Right ventricle myocardium superior (tissue), 1 donor: ENCODE measurements at regions not wholly inside any gene's neighbourhood (a gene's known extent, or its start where the extent isn't known, plus 50 kb on each side); places are given as distances from the start of the nearest gene placed in this dataset.
"Not testable (repeated sequence)": the region's sequence is repeated elsewhere in the genome, so short reads cannot be mapped to it uniquely, and the experiment has no call there.

Experiments
- ATAC-seq: fragments of 200-7000 bp; cut with Tn5 transposase; one replicate; pipeline ENCODE4 v1.9.1; 2020; ENCODE audit warnings: mild to moderate bottlenecking; ENCODE audit not compliant: poor library complexity
- DNase-seq: peaks from one replicate; pipeline ENCODE4 v3.0.0-alpha.2; 2020
- intact Hi-C: fragments of 100-400 bp; cut with DNase I; formaldehyde crosslinking; loops from one replicate; pipeline ENCODE4 v1.11.2; 2022
- donor health status: DM: no; HTN: yes; CAD: no; lungs with severe emphysema.

DNA sequence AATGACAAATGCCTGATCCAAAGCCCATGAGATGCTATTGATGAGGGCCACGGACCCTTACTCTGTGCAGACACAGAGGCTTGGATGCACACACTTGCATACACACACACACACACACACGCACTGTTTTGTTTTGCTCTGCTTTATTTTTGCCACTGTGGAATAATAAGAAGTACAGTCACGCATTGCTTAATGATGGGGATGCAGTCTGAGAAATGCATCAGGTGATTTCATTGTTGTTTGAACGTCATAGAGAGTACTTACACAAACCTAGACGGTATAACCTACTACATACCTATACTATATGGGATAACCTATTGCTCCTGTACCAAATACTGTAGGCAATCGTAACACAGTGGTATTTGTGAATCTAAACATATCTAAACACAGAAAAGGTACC lies 104.4 kb downstream of the RHOU start:
- intact Hi-C loops = no loop called here
- DNase-seq (no peak), ATAC-seq (no peak)

DNA sequence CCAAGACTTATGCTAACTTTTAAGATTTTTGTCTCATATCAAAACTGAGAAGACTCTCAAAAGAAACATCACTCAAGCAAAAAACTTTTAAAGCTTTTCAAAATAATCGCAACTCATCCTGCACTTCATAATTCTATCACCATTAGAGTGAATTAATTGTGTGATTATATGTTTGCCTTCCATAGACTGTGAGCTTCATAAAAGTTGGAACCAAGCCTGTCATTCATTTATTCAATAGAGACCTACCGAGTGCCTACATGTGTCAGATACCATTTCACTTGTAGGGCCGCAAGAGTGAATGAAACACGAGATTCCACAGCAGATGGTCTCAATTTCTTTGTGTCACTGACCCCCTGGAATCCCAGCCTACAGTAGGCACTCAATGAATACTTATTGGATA lies 106.4 kb downstream of the RHOU start:
- no peak for ATAC-seq
- DNase-seq = no peak
- intact Hi-C loops = no loop called here

GRCh38 chr1:228842094-228842775 lies 107.0 kb downstream of the RHOU start:
- DNase-seq (no peak), ATAC-seq (no peak)
- intact Hi-C loops = no loop called here

DNA sequence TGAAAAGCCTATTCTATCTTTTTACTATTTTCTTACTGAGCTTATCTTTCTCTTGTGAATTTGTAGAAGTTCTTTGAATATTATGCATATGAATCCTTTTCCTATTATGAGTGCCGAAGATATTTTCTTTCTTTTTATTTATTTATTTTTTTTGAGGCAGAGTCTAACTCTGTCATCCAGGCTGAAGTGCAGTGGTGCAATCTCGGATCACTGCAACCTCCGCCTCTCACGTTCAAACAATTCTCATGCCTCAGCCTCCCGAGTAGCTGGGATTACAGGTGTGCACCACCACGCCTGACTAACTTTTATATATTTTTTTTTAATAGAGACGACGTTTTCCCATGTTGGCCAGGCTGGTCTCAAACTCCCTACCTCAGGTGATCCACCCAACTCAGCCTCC lies 109.8 kb downstream of the RHOU start:
- ATAC-seq = no peak
- intact Hi-C loops = no loop called here
- DNase-seq = no peak

- ATAC-seq (no peak), DNase-seq (no peak)
- intact Hi-C loops = no loop called here
These were observed 111.7 kb downstream of the RHOU start for GRCh38 chr1:228846952-228847351.

GRCh38 chr1:228847451-228847850 lies 112.2 kb downstream of the RHOU start:
- ATAC-seq, DNase-seq, intact Hi-C loops: not testable (repeated sequence)

DNA sequence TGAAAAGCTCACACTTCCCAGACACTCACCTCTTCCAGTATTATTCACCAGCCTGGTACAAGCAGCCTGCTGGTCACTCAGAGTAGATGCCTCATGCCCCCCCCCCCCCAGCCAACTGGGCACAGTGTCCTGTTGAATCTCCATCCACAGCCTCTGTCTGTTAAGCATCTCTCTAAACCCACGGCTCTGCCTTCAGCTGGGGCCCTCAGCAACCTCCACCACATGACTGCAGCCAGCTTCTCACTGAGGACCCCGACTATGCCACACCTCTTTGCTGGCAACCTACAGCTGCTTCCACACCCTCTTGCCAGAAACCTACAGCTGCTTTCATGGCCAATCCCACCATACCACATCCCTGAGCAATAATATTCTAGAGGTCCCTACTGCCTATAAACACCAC lies 113.1 kb downstream of the RHOU start:
- ATAC-seq (no peak), DNase-seq (no peak)
- intact Hi-C loops = no loop called here

DNA sequence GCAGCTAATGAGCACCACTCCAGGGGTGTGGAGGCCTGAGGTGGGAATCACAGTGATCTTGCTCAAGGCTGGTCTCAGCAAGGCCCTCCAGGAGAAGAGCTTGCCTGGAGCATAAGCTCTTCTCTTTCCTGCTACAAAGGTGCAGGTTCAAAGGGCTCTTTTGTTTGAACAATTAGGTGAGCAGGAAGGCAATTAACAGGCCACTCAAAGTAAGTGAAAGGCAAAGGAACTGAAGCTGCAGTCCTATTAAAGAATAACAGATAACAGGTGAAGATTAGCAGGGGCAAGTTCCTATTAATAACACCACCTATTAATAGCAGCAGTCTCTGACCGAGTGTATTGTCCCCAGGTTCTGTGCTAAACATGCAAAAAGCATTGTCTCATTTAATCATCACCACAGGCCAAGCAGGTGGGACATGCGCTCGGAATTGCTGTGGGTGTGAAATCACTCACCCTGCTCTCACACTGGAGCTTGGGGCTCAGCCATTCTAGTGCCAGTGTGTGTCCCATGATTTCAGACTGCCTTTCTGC lies 113.8 kb downstream of the RHOU start:
- DNase-seq (no peak), ATAC-seq (peak; percentile 25)
- intact Hi-C loops = no loop called here

DNA sequence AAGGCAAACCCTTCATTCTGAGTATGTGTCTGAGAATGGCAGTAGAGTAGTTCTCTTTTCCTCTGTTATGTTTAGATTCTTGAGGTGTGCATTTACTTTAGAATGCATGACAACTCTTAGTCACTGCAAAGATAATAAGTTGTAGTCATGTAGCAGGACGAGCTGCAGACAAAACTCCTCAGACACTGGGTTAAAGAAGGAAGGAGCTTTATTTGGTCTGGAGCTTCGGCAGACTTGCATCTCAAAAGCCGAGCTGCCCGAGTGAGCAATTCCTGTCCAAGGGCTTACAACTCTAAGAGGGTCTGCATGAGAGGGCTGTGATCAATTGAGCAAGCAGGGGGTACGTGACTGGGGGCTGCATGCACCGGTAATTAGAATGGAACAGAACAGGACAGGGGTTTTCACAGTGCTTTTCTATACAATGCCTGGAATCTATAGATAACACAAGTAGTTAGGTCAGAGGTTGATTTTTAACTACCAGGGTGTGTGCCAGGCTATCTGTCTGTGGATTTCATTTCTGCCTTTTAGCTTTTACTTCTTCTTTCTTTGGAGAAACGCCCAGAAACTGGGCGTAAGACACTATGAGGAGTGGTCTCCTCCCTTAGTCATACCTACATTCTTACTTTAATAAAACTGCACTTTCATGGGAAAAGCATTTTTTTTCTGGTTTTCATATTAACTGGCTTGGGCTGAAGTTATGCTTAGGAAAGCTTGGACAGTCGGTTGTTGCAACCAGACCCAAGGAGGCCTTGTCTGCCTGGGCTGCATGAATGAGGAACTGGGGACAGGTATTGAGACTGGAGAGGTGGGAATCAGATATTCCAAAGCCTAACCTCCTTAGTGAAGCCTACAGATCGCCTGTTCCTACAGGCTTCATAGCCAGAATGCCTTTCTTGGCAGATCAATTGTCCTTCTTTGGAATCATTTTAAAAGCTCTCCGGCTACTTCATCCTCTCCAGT lies 115.1 kb downstream of the RHOU start:
- DNase-seq = no peak
- ATAC-seq = no peak
- intact Hi-C loops = no loop called here

DNA sequence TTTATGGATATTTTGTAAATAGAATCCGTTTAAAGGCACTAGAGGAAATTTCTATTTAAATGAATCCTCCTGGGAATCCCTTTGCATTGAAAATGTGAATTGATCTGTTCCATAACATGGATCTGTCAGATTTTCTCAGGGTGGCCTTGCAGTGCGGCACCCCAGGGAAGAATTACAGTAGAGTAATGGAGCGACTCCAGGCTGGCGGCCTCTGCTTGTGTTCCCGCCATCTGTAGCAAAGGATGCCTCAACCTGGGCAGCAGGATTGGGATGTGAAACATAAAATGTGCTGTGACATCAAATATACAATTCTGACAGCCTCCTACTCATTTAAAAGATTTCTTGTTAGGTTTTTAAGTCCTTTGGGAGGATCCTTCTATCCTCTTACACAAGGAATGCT lies 115.9 kb downstream of the RHOU start:
- no peak for DNase-seq
- intact Hi-C loops = no loop called here
- ATAC-seq = no peak

- intact Hi-C loops = no loop called here
- ATAC-seq = no peak
- no peak for DNase-seq
These were observed 116.3 kb downstream of the RHOU start for GRCh38 chr1:228851618-228852017.

DNA sequence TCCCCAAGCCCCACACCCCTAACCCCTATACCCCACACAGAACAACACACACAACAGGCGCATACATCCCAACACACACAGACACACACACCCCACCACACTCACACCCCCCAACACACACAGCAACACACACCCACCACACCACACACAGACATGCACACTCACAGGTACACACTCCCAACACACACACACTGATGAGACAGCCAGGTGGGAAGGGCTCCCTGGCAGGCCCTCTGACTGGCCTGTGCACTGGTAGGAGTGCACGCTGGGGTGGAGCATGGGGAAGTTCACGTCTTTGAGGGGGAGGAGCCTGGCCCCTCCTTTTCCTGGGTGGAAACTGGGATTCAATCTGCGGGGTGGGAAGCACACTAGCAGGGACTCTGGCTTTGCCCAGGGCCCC lies 116.7 kb downstream of the RHOU start:
- DNase-seq = no peak
- intact Hi-C loops = no loop called here
- ATAC-seq = no peak

- ATAC-seq = no peak
- intact Hi-C loops = no loop called here
These were observed 117.3 kb downstream of the RHOU start for GRCh38 chr1:228852511-228853088.

GRCh38 chr1:228853191-228853590 lies 117.9 kb downstream of the RHOU start:
- no peak for ATAC-seq
- intact Hi-C loops = no loop called here
- DNase-seq = no peak

More at GRCh38 chr1:228852511-228853088, 117.3 kb downstream of the RHOU start:
- DNase-seq = no peak

DNA sequence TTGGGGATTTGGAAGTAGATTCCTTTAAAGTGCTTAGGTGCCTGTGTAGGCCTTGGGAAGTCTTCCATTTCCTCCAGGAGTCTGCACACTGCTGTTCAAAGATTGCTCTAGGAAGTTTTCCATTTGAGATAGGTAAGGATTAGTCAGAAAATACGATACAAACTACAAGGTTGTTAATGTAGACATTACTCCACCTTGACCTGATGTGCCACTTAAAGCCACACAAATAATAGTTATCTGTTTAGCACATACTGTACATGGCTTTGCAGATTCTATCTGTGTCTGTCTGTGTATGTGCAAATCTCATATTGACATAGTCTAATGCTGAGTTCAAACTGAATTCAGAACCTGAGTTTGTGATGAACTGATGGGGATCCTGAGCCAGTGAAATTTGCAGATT lies 118.4 kb downstream of the RHOU start:
- intact Hi-C loops = no loop called here
- ATAC-seq (no peak), DNase-seq (no peak)

DNA sequence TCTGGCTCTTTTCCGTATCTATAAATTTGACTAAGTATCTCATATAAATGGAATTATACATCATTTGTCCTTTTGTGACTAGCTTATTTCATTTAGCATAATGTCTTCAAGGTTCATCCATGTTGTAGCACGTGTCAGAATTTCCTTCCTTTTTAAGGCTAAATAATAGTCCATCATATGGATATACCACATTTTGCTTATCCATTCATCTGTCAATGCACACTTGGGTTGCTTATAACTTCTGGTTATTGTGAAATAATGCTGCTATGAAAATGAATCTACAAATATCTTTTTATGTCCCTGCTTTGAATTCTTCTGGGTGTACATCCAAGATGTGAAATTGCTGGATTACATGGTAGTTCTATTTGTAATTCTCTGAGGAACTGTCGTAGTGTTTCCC lies 119.6 kb downstream of the RHOU start:
- ATAC-seq (no peak), DNase-seq (no peak)
- intact Hi-C loops = no loop called here

- ATAC-seq (no peak), DNase-seq (no peak)
- intact Hi-C loops = no loop called here
These were observed 122.3 kb downstream of the RHOU start for GRCh38 chr1:228857611-228858010.

DNA sequence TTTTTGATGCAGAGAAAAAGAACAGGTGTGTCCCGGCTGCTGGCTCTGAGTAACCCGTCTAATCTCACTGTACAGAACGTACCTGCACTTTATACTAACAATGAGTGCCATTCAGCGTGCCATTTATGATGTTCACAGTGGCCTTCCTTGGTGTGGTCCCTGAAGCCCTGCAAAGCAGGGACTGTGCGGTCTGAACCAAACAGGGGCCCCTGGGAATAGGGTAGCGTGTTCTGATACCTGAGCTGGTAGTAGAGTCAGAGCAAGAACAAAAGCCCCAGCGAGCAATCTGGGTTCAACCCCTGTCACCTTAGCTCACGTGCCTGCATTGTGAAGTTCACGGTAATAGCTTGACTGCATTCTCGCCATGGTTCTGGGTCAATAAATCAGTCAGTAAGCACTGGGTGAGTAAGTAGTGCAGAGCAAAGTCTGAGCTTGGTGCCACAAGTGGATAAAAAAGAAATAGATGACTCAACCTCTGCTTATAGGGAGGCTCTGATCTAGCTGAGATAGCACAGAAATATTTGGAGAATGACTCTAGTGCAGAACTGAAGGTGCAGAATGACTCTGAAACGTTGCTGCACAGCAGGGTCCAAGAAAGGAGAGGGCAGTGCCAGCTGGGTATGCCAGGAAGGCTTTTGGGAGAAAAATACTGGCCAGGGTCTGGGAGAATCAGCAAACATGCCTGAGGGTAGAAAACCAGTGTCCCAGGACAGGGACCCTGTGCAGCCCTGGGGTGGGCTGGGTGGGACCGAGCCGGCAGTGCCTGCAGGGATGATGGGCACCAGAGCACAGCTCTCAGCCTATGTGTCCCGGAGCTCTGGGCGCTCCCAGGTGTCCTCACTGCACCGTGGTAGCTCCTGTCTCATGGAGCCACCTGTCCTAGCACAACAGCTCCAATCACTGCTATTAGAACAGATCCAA lies 125.9 kb downstream of the RHOU start:
- intact Hi-C loops = no loop called here
- ATAC-seq = no peak
- no peak for DNase-seq

DNA sequence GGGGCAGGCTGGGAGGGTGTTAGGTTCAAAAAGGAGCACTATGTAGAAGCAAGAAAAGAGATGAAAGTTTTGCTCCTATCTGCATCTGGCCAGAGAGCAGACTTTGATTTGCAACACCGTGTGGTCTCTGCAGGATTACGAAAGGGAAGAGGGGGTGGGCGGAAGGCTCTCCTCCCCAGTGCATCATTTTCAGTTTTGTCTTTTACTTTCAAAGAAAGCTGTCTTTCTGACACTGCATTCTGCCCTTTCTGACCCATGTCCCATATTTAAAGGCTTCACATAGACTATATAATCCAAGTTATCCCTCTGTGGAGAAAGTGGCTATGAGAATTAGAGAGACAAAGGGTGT lies 126.5 kb downstream of the RHOU start:
- intact Hi-C loops = no loop called here
- ATAC-seq = no peak
- DNase-seq = no peak
